ENCODE measurements at regions not wholly inside any gene's neighbourhood (a gene's known extent, or its start where the extent isn't known, plus 50 kb on each side); places are given as distances from the start of the nearest gene placed in this dataset.
A peak's percentile ranks its signal among the peaks of the same experiment; 100 is the strongest.

- DNase-seq: no peak
Measured at GRCh38 chr2:128622371-128622770, 303.7 kb upstream of the HS6ST1 start.

DNA sequence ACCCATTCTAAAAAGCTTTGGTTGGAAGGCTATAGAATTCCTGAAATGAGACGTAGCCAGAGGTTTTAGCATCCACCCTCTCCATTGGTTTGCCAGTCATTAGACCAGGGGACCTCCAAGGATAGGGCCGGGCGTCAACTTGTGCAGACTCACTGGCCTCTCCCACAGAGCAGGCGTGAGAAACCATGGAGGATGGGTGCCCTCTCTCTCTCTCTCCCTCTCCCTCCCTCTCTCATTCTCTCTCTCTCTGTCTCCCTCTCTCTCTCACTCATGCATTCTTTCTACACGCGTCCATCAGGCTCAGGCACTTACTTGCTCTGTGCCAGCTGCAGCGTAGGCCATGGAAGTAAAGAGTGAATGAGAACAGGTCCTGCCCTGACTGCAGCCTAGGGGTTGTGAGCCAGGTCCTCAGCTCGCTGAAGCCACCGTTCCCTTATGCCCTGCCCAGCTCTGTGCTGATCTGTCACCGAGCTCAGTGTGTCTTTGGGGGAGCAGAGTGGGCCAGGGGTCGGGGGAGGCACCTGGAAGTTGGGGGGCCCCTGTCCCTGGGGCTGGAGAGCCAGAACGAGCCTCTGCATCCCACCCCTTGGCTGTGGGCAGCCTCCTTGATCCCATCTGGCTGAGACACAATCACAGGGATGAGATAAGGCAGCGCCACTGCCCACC is 304.4 kb upstream of the HS6ST1 start:
- DNase-seq: no peak

DNA sequence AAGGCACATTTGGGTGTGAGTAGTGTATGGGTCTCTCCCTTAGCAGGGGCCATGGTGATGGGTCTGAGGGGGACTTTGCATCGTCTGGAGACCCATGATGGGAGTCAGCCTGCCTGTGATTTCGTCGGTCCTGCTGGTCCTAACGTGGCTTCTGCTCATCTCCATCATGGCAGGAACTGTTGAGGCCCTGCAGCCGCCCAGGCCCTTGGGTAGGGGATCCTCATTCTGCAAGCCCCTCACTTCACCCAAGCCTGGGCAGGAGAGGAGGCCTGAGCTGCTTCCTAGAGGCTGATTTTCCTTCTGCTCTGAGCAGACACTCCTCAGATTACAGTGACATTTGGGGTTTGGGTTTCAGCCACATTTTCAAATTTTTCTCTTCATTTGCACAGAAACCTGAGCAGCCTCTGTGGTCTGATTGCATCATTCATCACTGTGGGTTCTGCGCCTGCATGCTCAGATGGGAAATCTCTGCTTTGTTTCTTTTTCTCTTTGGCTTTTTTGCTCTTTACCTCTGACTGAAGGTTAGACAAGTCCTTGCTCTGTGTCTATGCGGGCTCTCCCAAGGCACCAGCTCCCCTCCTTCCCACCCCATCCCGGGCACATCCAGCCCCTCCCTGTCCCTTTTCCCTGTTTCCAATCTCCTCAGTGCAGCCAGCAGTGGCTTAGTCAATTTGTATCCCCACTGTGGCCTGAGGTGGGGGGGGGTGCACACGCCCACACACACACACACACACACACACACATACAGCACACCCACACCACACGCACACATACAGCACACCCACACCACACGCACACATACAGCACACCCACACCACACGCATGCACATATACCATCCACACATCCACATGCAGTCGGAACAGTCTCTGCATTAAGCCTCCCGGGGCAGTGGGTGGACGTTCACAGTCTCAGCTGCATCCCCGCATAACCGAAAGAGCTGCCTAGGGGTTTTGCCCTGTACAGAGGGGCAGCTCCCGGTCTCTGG is 305.4 kb upstream of the HS6ST1 start:
- DNase-seq: peak; percentile 39

DNA sequence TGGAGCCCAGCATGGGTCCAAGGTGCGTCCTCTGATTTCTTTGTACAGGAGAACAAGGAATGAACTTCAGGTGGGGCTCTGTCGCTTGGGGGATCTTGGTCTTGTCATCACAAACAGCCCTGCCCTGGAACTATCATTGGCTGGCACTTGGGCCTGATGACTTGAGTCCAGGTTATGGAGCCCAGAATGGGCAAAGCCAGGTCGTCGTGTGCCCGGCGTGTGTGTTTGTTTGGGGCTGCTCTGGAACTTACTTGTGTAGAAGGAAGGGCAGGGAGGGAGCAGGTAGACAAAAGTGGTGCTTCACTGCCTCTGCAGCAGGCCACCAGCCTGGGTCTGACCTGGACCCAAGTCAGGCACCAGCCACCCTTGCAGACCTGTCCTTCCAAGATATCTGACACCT is 306.3 kb upstream of the HS6ST1 start:
- DNase-seq: no peak

GRCh38 chr2:128625421-128625820 is 306.8 kb upstream of the HS6ST1 start:
- no peak for DNase-seq

DNA sequence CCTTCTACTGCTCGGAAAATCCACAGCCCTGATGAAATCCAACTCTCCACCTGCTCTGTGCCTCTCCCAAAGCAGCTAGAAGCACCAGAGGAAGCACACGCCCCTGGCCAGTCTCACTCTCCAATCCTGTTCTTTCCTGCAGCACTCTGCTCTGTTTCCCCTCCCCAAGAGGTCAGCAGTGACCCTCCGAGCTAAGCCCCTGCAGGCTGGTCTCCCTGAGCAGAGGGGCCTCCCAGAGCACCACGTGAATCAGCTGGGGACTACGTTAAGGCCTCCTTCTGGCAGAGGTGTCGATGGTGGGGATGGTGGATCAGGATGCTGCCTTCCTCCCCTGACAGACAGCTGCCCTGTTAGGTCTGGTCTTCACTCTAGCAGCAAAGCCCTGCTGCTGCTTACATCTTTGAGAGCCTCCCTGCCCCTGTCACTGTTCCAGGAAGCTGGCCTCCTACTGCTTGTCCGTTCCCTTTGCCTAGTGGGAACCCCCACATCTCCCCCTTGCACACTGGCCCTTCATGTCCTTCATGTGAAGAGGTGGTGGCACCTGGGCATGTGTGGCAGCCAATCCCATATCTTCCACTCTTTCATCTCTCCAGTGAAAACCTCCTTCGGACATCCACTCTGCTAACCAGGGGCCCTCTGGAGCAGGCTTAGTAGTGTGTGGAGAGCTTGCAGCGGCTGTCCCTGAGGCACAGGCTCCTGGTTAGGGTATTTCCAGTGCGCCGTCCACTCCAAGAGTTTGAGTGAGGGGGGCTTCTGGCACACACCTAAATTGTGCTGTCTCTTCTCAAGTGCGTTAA is 307.5 kb upstream of the HS6ST1 start:
- DNase-seq: no peak

DNA sequence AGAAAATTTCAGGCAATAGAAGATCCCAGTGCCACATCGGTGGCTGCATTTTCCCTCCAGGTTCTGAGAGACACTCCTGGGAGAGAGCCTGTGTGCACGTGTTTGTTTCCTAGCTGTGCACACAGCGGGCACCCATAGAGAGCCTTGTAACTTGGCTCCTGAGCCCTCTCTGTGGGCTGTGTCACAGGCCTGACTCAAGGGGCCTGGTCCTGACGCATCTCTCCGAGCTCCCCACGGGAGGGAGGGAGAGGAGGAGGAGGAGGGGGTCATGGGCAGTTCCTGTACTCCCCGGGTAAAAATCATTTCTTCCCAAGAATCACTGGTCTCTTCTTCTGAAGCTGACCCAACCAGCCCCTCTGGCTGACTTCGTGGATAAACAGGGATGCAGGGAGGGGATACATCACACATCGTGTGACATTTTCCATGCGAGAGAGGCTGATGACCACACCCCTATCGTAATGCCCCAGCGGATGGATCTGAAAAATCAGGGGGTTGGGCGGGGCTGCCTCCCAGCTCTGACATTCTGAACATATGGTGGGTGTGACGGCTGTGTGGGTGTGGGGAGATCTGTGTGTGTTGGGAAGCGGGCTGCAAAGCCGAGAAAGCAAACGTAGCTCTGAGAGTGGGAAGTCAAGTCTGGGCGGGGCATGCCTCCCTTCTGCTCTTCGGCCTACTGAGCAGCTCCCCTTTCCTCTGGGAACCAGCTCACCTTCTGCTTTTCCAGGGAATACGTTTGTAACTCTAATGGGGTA is 308.3 kb upstream of the HS6ST1 start:
- no peak for DNase-seq

- no peak for DNase-seq
Measured at GRCh38 chr2:128628206-128628605, 309.5 kb upstream of the HS6ST1 start.

- DNase-seq: no peak
Measured at GRCh38 chr2:128628996-128629395, 310.3 kb upstream of the HS6ST1 start.

- DNase-seq: no peak
Measured at GRCh38 chr2:128630974-128631697, 312.5 kb upstream of the HS6ST1 start.

DNA sequence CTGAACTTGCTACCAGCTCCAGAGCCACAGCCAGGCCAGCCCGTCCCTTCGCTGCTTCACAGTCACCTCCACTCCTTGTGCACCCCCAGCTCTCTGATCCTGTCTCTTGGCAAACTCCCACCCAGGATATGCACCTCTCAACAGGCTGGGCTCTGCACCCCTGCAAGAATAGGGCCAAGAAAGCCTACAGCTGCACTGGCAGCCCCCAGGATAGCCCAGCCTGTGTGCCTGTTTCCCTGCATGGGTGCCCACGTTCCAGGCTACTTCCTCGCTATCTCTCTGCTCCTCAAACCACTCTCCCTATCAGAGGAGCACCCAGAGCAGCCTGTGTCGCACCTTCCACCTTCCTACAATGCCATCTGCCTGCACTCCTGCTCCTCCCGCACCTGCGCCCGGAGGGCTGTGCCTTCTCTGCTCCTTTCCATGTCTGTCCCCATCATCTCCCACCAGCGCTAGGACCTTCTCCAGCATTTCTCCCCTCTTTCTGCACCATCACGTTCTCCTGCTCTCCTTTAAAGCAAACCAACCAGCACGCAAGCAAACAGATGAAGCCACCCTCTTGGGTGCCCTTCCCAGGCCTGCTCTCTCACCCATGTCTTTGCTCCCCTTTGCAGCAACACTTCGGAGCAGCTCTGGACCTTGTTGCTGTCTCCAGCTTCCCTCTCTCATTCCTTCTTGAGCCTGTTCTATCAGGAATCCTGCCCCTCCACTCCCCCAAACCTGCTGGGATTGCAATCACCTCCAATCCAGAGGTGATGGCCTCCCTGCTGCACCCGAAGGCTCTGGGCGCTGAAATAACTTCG is 313.2 kb upstream of the HS6ST1 start:
- DNase-seq: no peak

DNA sequence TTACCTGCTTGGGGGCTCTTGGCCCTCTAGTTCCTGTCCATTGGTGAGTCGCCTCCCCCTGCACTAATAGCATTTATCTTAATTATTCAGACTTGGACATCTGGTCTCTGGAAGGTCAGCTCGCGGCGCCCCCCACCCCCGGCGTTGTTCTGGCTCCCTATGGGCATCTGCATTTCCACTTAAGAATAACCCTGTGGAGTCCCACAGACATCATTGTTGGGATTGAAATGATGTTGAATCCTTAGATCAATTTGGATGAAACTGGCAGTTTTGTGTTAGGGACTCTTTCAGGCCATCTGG is 313.8 kb upstream of the HS6ST1 start:
- no peak for DNase-seq

DNA sequence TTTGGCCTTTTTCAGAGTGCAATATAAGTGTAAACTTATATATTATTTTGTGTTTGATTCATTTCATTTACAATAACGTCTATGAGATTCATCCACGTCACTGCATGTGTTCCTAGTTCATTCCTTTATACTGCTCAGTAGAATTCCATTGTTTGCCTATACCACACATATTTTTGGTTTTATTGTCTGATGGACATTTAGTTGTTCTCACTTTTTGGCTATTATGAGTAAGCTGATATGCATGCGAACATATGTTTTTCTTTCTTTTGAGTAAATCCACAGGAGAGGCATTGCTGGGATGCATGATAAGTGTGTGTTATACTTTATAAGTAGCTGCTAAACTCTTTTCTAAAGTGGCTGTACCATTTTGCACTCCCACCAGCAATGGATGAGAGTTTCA is 314.8 kb upstream of the HS6ST1 start:
- DNase-seq: no peak

DNA sequence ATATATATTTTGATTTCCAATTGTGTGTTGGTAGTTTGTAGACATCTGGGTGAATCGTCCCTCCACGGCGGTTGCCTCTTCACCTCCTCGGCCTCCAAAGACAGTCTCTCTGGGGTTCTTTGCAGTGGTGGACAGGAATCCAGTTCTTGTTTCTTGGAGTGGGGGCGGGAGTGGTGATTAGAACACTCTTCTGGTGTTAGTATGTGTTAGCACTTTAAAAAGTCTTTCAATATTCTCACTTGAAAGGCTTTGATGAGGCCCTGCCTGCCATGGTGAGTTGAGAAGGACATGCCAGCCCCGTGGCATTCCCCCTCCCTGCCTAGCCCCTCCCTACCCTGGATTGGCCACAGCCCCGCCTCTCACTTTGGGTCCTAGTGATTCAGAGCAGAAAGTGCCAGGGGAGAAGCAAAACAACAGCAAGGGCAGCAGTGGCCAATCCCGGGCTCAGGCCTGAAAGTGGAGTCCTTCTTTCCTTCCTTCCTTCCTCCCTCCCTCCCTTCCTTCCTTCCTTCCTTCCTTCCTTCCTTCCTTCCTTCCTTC is 316.8 kb upstream of the HS6ST1 start:
- DNase-seq: no peak

- DNase-seq: no peak
Measured at GRCh38 chr2:128636802-128637147, 318.1 kb upstream of the HS6ST1 start.

- no peak for DNase-seq
Measured at GRCh38 chr2:128637481-128638155, 318.9 kb upstream of the HS6ST1 start.

DNA sequence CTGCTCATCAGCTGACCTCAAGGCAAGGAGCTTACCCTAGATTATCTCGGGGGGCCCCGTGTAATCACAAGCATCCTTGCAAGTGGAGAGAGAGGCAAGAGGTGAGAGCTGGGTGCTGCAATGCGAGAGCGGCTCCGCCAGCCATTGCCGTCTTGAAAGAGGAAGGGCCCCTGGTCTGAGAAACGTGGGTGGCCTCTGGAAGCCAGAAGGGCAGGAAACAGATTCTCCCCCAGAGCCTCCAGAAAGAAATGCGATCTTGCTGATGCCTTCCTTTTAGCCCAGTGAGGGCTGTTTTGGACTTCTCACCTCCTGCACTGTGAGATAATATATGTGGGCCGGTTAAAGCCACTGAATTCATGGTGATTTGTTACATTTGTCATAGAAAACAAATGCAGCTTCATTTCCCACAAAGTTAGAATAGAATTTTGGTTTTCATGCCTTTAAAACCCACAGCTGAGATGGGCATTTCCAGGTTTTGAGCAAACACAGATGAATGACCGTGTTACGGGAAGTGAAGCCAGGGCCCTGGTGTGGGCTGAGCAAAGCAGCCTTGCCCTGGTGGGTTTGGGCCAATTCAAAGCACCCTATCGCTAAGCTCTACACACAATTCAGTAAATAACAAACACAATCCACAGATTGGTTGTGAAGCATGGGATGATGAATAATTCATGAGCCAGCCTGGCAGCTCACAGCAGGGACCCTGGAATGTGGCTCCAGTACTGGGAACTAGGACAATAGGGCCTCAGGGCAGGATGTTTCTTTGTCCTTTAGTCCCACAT is 319.9 kb upstream of the HS6ST1 start:
- no peak for DNase-seq

GRCh38 chr2:128639120-128639477 is 320.4 kb upstream of the HS6ST1 start:
- no peak for DNase-seq

DNA sequence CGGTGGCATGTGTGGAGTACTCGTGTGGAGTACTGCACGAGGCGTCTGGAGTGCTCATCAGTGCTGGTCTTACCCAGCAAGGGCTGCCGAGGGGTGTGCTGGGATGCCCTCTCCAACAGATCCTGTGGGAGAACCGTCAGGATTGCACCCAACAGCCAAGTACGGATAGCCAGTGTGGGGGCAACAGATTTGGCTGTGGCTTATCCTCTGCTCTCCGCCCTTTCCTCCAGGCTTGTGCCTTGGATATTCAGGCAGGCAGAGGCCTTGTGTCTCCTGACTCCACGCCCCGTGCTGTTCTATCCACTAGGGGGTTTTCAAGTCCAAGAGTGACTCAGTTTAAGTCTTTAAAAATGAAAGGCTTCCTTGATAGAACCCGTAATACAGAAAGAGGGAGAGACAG is 321.0 kb upstream of the HS6ST1 start:
- DNase-seq: no peak

All from HCEC 1CT (cell line).